Sigmoid colon (tissue), 6 donors: ENCODE measurements at regions not wholly inside any gene's neighbourhood (a gene's known extent, or its start where the extent isn't known, plus 50 kb on each side); places are given as distances from the start of the nearest gene placed in this dataset.

Experiments
- DNase-seq: peaks from one replicate; pipeline ENCODE4 v3.0.0-alpha.2; 2019
- H3K27ac ChIP-seq, 4 donors: fragments of 200-600 bp; sonication (generic); one replicate each; pipeline ENCODE4 v1.5.1; 2016 to 2019; ENCODE audit warnings: mild to moderate bottlenecking in 1 of 4
- H3K27me3 ChIP-seq, 3 donors: fragments of 200-600 bp; sonication (generic); one replicate each; pipeline ENCODE4 v1.5.1; 2019; ENCODE audit warnings: mild to moderate bottlenecking in 1 of 3
- H3K36me3 ChIP-seq, 4 donors: fragments of 200-600 bp; sonication (generic); one replicate each; pipeline ENCODE4 v1.5.1; 2016 to 2019
- H3K4me1 ChIP-seq, 4 donors: fragments of 200-600 bp; sonication (generic); one replicate each; pipeline ENCODE4 v1.5.1; 2017 to 2019
- H3K4me3 ChIP-seq, 4 donors: fragments of 200-600 bp; sonication (generic); one replicate each; pipeline ENCODE4 v1.5.1; 2017 to 2019; ENCODE audit warnings: mild to moderate bottlenecking in 2 of 4, moderate library complexity in 1 of 4
- H3K9me3 ChIP-seq, 4 donors: fragments of 200-600 bp in 3 of 4; sonication (generic) in 3 of 4; one replicate each; pipeline versions ENCODE4 v1.5.1 to v1.6.1; 2013 to 2019
- EP300 ChIP-seq, 4 donors: sonication (generic); formaldehyde crosslinking; IDR thresholded peaks; one replicate each; pipeline ENCODE4 v1.6.1; 2017; ENCODE audit warnings: antibody characterized with exemption in 4 of 4
- POLR2A ChIP-seq, 2 donors: fragments of 450-650 bp; IDR thresholded peaks; one replicate each; pipeline ENCODE4 v1.6.1; 2016; ENCODE audit warnings: antibody characterized with exemption in 2 of 2, mild to moderate bottlenecking in 2 of 2, moderate library complexity in 2 of 2
- POLR2AphosphoS5 ChIP-seq, 4 donors: sonication (generic); formaldehyde crosslinking; IDR thresholded peaks; one replicate each; pipeline ENCODE4 v1.6.1; 2017; ENCODE audit warnings: antibody characterized with exemption in 4 of 4
- WGBS, 2 donors: extraction: QIAGEN DNeasy Blood & Tissue Kit; methylation state at CpG; one replicate each; pipeline ENCODE4 v1.1.7; 2013; 5-methylcytosine and 5-hydroxymethylcytosine counted together
- intact Hi-C: fragments of 100-400 bp; cut with DNase I; formaldehyde crosslinking; loops from one replicate; pipeline ENCODE4 v1.15.1; 2023
- TF ChIP-seq, protein P1 (sequence below), 4 experiments: fragments of 450-650 bp in 3 of 4; fragments of 200-600 bp in 1 of 4; IDR thresholded peaks; one replicate each; pipeline ENCODE4 v1.5.1; 2016 to 2019; ENCODE audit warnings: antibody characterized with exemption in 4 of 4, mild to moderate bottlenecking in 3 of 4, moderate library complexity in 2 of 4
- donor health status: healthy with polysubstance abuse.
- donor health status: healthy.

DNA sequence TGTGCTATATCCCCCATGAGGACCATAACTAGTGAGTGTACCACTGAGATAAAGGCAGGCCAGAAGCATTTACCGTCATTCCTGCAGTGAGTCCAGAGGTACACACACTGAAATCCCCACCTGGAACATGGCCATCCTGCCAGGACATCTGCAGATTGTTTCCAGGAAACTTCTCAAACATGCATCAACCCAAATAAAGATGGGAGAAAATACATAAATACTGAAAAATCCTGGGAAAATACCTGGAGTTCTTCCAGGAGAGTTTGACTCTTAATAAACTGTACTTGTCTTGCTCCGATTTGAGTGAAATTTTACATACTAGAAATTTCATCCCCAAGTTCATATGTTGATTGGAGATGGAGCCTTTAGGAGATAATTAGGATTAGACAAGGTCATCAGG is 388.1 kb upstream of the KLHL29 start:
- peaks cover 0 to 4% (median 0%) of the 10 kb centered on the region in 4 donors for H3K4me1 ChIP-seq
- no peaks in the 10 kb centered on the region for H3K9me3 ChIP-seq
- H3K27me3 ChIP-seq: no peaks in the 10 kb centered on the region
- TF ChIP-seq, protein P1, sequence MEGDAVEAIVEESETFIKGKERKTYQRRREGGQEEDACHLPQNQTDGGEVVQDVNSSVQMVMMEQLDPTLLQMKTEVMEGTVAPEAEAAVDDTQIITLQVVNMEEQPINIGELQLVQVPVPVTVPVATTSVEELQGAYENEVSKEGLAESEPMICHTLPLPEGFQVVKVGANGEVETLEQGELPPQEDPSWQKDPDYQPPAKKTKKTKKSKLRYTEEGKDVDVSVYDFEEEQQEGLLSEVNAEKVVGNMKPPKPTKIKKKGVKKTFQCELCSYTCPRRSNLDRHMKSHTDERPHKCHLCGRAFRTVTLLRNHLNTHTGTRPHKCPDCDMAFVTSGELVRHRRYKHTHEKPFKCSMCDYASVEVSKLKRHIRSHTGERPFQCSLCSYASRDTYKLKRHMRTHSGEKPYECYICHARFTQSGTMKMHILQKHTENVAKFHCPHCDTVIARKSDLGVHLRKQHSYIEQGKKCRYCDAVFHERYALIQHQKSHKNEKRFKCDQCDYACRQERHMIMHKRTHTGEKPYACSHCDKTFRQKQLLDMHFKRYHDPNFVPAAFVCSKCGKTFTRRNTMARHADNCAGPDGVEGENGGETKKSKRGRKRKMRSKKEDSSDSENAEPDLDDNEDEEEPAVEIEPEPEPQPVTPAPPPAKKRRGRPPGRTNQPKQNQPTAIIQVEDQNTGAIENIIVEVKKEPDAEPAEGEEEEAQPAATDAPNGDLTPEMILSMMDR (IDR thresholded peaks at IDR 0.05): no peak
- TF ChIP-seq POLR2AphosphoS5 (IDR thresholded peaks at IDR 0.05) (no peak), EP300 (IDR thresholded peaks at IDR 0.05) (no peak), POLR2A (IDR thresholded peaks at IDR 0.05) (no peak)
- no peaks in the 10 kb centered on the region for H3K36me3 ChIP-seq
- no peak for DNase-seq
- intact Hi-C loops: no loop called here
- 56 to 83% methylated on average over 2 of the region's 2 CpGs for WGBS, 2 donors
- H3K4me3 ChIP-seq: no peak overlapping the region
- no peak overlapping the region for H3K27ac ChIP-seq

DNA sequence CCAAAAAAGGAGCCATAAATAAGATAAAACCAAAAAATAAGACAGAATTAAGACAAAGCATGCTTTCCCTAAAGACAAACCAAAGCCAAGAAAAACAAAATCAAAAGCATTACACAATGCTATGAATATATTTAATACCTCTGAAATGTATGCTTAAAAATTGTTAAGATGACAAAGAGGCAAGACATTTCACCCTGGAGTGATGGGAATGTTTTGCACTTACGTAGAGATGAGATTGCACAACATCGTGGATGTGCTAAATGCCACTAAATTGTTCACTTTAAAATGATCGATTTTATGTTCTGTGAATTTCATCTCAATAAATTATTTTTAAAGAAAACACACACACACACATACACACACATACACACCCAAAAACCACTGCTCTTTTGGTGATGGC is 386.6 kb upstream of the KLHL29 start:
- TF ChIP-seq POLR2AphosphoS5 (IDR thresholded peaks at IDR 0.05) (no peak), EP300 (IDR thresholded peaks at IDR 0.05) (no peak), POLR2A (IDR thresholded peaks at IDR 0.05) (no peak)
- TF ChIP-seq, protein P1 (IDR thresholded peaks at IDR 0.05): no peak
- Histone ChIP-seq H3K27ac (no peak overlapping the region), H3K9me3 (no peaks in the 10 kb centered on the region), H3K27me3 (no peaks in the 10 kb centered on the region), H3K4me1 (peaks cover 0 to 4% (median 0%) of the 10 kb centered on the region in 4 donors), H3K36me3 (no peaks in the 10 kb centered on the region), H3K4me3 (no peak overlapping the region)
- WGBS, 2 donors: 81 to 84% methylated on average over 3 of the region's 3 CpGs
- intact Hi-C loops: no loop called here
- no peak for DNase-seq

DNA sequence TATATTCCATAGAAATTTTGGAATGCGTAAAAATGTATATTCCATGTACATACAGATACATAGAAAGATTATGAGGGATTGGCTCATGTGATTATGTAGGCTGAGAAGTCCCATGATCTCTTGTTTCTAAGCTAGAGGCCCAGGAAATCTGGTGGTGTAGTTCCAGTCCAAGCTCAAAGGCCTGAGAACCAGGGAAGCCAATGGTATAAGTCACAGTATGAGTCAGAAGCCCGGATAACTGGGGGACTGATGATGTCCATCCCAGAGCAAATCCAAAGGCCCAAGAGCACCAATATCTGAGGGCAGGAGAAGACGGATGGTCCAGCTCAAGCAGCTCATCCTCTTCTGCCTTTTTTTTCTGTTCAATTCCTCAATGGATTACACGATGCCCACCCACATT is 385.0 kb upstream of the KLHL29 start:
- Histone ChIP-seq H3K36me3 (no peaks in the 10 kb centered on the region), H3K4me1 (peaks cover 0 to 4% (median 0%) of the 10 kb centered on the region in 4 donors), H3K9me3 (no peaks in the 10 kb centered on the region), H3K27ac (no peak overlapping the region), H3K4me3 (no peak overlapping the region), H3K27me3 (no peaks in the 10 kb centered on the region)
- no peak for DNase-seq
- TF ChIP-seq POLR2A (IDR thresholded peaks at IDR 0.05) (no peak), EP300 (IDR thresholded peaks at IDR 0.05) (no peak), POLR2AphosphoS5 (IDR thresholded peaks at IDR 0.05) (no peak)
- TF ChIP-seq, protein P1 (IDR thresholded peaks at IDR 0.05): no peak
- WGBS, 2 donors: 83 to 93% methylated on average over 4 of the region's 4 CpGs
- intact Hi-C loops: no loop called here

DNA sequence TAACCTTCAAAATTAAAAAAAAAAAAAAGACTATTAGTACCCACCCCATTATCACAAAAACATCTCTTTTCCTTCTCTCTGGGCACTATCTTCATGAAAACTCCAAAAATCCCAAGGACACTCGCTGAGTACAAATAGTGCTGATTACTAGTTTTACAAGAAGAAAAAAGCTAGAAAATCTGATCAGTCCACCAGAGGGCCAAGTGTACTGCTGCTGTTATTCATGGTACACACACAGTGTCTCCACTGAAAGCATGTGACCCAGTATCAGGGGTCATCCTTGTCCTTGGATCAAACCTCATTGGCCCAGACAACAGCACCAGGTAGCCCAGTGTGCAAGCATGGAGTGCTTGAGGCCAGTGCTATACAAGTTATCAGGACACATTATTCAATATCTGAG is 382.7 kb upstream of the KLHL29 start:
- Histone ChIP-seq H3K36me3 (no peaks in the 10 kb centered on the region), H3K27me3 (no peaks in the 10 kb centered on the region), H3K4me3 (no peak overlapping the region), H3K9me3 (no peaks in the 10 kb centered on the region), H3K4me1 (no peaks in the 10 kb centered on the region), H3K27ac (no peak overlapping the region)
- TF ChIP-seq POLR2AphosphoS5 (IDR thresholded peaks at IDR 0.05) (no peak), EP300 (IDR thresholded peaks at IDR 0.05) (no peak), POLR2A (IDR thresholded peaks at IDR 0.05) (no peak)
- TF ChIP-seq, protein P1 (IDR thresholded peaks at IDR 0.05): no peak
- intact Hi-C loops: no loop called here
- 91 to 100% methylated on average over 1 of the region's 1 CpG for WGBS, 2 donors
- no peak for DNase-seq

DNA sequence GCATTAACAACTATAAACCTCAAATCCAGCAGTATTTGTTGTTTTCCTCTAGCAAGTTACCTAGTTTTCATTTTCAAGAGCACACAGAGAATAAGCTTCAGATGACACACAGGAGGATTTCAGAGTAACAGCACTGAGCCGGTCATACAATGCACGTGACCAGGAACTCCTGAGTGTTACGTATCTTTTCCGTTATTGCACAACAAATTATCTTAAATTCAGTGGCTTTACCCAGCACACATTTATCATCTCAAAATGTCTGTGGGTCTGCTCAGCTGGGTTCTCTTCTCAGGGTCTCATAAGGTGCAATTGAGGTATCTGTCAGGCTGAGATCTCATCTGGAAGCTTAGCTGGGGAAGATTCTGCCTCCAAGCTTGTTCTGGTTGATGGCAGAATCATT is 379.5 kb upstream of the KLHL29 start:
- Histone ChIP-seq H3K27ac (no peak overlapping the region), H3K4me1 (peaks cover 0 to 29% (median 22%) of the 10 kb centered on the region in 4 donors), H3K4me3 (no peak overlapping the region), H3K27me3 (no peaks in the 10 kb centered on the region), H3K9me3 (no peaks in the 10 kb centered on the region), H3K36me3 (no peaks in the 10 kb centered on the region)
- WGBS, 2 donors: 86 to 88% methylated on average over 4 of the region's 4 CpGs
- no peak for DNase-seq
- TF ChIP-seq POLR2AphosphoS5 (IDR thresholded peaks at IDR 0.05): no peak
- TF ChIP-seq, protein P1 (IDR thresholded peaks at IDR 0.05): no peak
- TF ChIP-seq EP300 (IDR thresholded peaks at IDR 0.05): no peak
- no peak for TF ChIP-seq POLR2A (IDR thresholded peaks at IDR 0.05)
- intact Hi-C loops: no loop called here
